NOMO-1 treated with dmso at 0.1 percent for 144 hours (cell line): ENCODE measurements at regions not wholly inside any gene's neighbourhood (a gene's known extent, or its start where the extent isn't known, plus 50 kb on each side); places are given as distances from the start of the nearest gene placed in this dataset.
"Not testable (repeated sequence)": the region's sequence is repeated elsewhere in the genome, so short reads cannot be mapped to it uniquely, and the experiment has no call there.

Experiments used
- DNase-seq: peaks from one replicate; lab custom pipeline; 2025; ENCODE audit not compliant: unreplicated experiment; lab: John Stamatoyannopoulos, UW

DNA sequence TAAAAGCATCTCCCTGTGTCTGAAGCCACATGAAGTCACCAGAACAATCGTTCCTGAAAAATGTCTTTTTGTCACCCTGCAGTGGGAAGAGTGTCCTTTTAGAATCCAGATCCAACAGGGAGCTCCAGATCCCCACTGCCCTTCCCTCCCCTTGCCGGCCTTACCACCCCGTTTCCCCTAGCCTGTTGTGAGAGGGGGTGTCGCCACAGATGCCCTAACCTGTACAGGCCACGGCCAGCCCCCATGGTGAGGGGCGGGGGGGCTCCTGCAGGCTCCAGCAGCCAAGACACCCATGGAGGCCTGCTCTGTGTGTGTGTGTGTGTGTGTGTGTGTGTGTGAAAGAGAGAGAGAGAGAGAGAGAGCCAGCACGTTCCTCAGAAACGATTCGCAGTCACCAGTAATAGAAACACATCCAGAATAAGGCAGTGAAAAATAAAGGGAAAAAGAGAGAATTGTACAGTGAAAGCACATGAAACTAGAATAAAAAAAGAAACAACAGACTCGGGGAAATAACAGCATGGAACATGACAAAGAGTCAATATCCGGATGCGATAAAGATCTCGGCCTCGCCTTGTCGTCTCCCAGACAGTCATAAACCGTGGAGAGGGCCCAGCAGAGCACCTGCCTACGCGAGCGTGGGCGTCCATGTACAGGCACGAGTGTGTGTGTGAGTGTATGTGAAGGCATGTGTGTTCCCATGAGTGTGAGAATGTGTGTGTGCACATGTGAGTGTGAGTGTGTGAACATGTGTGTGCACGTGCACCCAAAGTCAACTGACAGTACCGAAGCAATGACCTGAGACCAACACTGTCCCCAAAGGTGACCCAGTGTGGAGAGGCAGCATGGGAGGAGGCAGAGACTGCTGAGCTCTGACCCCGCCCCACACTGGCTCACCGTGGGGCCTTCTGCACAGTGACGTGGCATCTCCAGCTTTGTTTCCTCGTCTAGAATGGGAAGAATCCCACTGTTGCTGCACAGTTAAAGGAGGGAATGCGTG, 303.8 kb downstream of the NPHP4 start:
- DNase-seq = no peak

DNA sequence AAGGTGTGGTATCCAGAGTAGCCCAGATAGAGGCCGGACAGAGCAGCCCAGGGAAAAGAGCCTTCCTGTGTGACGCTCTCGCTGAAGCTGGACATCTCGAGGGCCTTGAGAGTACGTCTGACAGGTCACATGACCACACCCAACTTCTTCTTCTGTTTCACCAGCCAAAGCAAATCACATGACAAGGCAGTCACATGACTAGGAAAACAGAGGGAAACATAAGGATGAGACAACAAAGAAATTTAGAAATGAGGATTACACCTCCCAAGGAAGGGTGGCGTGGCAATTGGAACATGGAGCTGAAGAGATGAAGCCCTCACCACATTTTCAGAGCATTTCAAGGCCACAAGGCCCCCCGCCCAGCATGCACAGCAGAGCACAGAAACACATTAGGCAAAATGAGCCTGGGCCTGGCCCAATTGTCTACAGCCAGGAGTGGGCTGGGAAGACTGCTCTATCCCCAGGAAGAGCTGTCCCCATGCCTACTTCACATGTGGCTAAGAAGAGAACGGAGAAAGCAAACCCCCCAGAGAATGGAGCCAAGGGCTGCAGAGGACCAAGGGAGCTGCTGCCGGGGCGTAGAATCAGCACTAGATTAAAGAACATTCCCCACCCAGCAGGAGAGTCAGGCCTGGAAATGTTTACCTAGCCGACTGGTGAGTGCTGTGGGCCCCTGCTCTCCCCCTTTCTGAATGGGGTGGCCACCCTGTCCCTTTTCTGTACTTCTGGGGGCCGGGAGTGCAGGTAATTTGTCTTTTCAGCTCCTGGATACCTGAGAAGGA, 305.1 kb downstream of the NPHP4 start:
- DNase-seq = no peak

DNA sequence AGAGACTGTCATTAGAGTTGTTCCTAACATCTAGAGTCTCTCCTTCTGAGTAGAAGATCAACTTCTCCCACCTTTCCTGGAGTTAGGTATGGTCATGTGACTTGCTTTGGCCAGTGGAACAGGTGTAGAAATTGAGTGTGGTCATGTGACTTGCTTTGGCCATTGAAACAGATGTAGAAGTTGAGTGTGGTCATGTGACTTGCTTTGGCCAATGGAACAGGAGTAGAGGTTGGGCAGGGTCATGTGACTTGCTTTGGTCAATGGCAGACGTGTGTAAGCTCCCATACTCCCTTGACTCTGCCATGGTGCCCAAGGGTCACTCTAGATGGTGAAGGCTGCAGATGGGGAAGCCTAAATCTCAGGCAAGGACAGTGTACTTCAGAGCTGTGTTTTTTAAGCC, 306.0 kb downstream of the NPHP4 start:
- DNase-seq = no peak

DNA sequence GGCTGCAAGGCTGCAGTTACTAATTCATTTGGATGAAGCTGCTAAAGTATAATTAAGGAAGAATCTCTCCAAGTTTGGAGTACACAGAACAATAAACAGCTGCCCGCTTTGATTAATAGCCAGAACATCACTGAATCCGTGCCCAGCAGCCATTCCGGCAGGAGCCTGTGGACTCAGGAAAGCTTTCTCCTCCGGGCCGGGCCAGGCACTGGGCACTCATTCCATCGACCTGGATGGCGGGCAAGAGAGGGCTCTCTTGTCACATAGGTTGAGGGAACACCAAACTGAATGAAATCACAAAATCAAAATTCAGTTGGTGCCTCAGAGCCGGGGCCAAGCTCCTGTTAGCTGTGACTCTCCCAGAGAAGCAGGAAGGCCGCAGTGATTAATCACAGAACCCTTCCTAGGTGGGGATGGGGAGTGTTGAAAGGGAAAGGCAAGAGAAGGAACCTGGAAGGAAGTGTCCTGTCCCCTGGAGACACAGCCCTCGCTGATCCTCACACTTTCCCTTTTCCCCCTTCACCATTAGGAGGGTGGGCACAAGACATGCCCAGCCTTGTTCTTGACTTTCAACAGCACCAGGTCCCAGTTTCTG, 306.7 kb downstream of the NPHP4 start:
- no peak for DNase-seq

DNA sequence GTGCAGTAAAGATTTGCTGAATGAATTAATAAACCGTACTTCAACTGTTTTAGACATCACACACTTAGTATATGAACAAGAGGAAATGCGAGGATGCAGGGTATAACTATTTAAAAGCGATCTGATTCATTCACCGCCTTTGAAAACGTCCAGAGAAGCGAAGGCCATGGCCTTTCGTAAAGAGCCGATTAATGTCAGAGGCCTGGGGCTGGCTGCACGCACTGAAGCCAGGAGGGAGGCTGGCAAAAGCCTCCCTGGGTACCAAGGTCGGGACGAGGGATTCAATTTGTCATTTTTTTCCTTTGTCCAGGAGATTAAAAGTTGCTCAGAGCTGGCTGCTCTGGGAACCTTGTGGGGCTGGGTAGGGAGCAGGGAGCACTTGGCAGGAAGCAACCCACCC, 307.4 kb downstream of the NPHP4 start:
- DNase-seq = no peak

DNA sequence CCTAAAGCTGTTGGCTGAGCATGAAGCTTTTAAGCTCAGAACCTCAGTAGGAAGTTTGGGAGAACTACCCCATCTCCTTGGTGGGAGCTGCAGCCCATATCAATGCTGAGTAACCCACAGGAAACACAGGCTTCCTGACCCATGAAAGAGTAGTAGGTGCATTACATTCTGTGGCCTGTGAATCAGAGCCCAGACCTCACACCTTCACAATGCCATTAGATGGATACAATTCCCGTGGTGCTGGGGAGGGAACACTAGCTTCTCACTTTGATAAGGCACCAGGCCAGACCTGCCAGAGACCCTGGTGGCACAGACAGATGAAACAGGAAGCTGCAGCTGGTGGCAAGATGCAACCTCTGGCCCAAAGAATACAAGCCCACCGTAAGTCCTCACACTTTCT, 308.8 kb downstream of the NPHP4 start:
- DNase-seq = no peak

DNA sequence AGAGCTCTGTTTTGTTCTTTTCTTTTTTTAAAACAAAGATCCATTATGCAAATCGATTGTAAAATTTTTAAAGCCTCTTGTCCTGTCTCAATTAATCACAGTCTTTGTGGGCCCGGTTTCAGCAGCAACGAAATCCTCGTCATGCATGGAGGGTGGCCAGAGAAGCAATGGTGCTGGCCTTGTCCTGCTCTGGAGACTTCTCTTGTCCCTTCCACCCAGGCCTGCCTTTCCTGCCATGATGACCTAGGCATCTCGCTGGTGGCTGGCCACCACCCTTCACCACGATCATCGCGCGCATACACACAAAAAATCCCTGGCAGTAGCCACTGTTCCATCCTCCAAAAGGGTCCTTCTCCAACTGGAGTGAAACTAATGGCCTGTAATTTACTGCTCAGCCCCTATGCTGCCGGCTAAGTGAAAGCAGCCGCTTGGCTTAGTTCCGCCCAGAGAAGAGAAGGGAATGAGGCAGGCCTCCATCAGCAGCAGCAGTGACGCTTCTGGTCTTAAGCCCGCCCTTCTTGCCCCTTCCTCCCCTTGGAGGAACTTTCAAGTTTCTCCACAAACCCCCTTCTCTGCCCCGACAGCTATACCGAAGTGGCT, 309.5 kb downstream of the NPHP4 start:
- DNase-seq = no peak

DNA sequence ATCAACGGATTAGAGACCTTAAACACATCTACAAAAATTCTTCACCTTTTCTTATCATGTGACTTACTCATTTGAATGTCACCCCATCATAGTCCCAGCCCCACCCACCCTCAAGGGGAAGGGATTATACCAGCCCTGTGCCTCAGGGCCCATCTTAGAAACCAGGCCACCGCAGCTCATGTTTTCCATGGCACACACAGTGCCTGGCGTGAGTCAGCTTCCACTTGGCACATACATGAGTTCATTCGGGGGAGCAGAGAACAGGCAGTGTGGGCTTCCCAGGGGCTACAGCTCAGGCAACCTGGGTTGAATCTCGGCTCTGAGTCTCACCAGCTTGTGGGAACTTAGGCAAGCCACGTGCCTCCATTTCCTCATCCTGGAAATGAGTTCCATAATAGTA, 310.6 kb downstream of the NPHP4 start:
- DNase-seq = no peak

DNA sequence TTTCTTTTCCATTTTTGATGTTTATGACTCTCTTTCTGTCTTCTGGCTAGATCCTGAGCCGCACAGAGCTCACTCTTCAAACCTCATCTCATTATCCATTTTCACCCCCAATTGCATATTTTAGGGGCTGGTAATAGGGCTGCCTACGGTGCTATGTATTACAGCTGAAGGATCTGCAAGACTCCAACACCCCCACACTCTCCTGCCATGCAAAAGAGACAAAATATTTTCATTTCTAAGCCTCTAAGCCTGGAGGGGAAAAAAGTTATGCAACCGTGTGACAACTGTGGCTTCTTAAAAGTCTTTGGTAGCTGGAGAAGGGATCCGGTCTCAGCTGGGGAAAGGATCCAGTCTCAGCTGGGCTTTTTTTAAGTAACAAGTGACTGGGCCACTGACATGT, 311.6 kb downstream of the NPHP4 start:
- no peak for DNase-seq

DNA sequence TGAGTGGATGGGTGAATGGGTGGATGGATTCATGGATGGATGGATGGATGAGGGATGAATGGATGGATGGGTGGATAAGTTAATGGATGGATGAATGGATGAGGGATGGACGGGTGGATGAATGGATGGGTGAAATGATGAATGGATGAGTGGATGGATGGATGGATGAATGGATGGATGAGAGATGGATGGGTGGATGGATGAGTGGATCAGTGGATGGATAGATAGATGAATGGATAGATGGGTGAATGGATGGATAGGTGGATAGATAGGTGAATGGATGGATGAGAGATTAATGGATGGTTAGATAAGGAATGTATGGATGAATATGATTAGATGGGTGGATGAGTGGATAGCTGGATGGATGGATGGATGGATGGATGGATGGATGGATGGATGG, 313.5 kb downstream of the NPHP4 start:
- DNase-seq = no peak

DNA sequence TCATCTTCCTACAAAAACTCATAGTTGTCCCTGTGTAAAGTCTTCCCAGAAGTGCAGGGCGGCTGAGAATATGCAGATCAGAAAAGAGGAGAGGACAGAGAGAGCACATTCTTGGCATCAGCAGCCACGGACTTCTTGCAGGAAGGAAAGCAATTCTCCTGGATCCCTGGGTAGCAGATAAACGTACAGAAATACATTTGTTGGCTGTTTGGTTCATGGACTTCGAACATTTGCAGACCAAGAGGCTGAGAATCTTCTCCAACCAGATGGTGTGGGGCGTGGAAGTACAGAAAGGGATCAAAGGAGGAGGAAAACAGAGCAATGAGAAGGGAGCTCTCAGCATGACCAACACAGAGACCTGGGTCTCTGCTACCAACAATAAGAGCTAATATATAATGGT, 319.9 kb downstream of the NPHP4 start:
- not testable (repeated sequence) for DNase-seq

DNA sequence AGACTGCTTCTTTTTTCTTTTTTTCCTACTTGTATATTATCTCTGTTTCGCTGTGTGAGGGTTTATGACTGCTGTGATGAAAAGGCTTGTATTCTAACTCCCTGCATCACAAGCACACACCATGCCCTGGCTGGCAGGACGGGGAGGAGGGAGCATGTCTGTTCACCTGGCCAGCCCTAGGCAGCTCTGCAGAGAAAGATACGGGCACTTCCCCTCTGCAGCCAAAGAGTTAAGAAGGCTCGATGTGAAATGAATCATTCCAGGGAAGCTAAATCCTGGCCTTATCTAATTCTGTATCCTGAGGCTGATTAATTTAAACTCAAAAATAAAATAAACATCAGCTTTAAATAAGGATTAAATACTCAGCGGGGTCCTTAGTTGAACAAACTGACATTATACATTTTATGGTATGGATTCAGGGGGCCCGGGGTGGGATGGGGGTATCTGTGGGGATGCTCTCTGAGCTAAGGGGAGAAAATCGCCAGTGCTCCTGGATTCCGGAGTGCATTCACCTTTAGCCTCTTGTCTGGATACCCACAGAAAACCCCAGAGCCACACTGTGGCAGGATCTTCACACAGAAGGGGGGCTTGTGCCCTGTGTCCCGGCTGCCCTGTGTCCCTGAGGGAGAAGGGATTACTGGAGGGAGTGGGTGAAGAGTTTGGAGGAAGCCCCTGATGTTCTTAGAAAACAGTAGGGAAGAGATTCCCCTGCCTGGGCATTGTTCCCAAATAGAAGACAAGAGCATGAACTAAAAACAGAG, 321.5 kb downstream of the NPHP4 start:
- no peak for DNase-seq

DNA sequence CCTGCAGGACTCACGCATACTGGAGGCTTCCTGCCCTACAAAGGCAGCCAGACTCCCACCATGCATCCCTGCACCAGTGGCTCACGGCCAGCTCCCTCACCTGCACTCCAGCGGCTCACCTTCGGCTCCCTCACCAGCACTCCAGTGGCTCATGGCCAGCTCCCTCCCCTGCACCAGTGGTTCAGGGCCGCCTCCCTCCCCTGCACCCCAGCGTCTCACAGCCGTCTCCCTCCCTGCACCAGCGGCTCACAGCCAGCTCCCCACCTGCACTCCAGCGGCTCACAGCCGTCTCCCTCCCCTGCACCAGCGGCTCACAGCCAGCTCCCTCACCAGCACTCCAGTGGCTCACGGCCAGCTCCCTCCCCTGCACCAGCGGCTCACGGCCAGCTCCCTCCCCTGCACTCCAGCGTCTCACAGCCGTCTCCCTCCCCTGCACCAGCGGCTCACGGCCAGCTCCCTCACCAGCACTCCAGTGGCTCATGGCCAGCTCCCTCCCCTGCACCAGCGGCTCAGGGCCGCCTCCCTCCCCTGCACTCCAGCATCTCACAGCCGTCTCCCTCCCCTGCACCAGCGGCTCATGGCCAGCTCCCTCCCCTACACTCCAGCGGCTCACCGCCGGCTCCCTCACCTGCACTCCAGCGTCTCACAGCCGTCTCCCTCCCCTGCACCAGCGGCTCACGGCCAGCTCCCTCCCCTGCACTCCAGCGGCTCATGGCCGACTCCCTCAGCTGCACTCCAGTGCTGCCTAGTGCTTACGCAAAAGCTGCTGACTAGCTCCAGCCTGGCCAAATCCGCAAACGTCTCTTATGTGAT, 324.5 kb downstream of the NPHP4 start:
- DNase-seq = no peak

DNA sequence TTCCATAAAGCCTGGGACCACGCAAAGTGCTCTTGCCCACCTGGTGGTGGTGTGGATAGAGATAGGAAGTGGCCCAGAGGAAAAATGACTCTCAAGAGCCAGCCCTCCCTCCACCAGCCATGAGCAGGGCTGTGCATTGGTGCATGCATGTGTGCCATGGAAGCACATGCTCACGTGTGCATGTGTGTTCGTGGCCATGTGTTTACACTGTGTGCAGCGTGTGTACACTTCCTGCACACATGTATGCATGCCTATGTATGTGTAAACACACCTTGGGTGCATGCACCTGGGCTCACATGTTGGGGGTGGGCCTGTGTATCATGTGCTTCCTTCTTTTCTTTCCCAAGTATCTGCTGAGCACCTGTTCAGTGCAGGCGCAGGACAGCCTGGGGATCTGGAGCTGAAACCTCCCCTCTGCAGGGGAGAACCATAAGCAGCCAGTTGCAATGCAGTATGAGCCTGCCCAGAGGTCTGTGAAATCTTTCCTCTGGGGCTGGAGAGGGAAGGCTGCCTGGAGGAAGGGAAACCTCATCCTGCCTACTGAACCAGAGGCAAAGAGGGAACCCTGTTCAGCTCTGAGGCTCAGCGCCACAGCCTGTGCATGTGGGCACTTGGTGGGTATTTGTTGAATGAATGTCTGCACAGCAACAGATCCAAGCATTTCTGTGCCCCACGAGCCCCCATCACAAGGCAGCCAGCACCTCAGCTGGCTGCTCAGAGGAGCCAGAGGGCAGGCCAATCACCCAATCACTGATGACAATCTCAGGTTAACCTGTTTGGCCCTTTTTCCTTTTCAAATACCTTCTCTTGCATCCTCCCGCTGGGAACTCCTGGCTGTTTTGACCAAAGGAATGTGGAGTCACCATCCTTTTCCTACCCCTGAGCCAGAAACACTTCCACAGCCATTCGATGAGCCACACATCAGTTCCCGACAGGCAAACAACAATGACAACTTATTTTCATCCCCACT, 327.0 kb downstream of the NPHP4 start:
- DNase-seq = no peak

DNA sequence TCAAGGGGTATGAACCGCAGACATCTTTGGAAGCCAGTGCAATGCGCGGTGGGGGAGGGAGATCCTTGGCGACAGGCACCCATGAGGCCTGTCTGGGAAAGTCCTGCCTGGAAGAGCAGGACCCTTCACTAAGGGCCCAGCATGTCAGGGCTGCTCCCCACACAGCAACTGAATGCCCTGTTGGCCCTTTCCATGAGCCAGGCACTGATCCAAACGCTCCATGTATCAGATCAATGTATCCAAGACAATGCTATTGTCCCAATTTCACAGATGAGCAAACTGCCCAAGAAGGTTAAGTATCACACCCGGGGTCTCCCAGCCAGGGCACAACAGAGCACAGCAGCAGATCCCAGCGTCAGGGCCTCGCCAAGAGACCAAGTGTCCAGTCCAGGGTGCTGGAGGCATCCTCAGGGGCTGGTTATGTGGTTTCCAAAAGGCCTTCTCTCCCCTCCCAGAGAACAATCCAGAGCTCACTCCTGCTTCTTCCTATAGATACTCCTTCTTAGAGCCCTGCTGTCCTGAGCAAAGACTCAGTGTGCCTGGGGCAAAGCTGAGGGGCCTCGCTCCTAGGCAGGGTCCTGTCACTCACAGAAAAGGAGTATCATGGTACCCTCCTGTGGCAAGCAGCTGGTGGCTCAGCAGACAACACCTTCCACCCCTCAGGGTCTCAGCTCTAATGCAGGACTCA, 328.0 kb downstream of the NPHP4 start:
- DNase-seq = no peak

DNA sequence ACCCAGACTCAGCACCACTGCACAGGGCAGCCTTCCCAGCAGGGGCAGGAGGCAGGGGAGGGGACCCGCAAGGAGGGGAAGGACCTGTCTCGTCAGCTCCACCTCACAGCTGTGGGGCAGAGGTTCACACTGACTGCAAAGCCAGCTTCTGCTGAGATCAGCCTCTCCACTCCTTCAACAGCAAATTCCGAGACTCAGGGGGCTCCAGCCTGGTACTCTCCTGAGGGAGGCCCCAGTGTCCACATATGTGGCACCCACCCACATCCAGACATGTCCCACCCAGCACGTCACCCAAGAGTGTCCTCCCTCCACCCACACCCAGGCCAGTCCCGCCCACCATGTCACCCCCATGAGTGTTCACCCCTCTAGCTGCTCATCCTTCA, 329.5 kb downstream of the NPHP4 start:
- no peak for DNase-seq

DNA sequence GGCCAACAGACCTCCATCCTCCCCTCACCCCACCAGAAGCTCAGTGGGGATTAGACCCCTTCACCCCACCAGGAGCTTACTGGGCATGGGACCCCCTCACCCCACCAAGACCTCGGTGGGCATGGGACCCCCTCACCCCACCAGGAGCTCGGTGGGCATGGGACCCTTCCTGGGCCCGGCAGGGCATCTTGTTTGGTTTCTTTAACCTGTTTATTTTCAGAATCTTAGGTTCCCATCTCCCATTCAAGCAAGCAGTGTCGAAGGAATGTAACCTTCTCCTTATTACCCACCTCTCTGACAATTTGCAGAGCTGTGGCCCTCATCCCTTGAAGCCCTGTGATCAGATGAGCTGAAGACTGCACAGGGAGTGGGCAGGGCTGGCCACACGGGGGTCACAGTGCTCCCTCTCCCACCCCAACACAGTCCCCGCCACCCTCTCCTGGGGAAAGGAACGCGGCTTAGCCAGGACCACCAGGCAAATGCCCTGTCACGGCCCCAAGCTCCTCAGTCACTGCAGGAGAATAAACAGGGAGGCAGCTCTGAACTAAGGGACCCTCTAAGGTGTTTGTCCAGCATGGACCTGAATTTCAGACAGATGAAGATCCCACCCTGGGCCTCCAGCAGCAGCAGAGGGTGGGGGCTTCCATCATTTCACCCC, 330.0 kb downstream of the NPHP4 start:
- DNase-seq = no peak
